ENCODE measurements at regions not wholly inside any gene's neighbourhood (a gene's known extent, or its start where the extent isn't known, plus 50 kb on each side); places are given as distances from the start of the nearest gene placed in this dataset.

- no peak for FAIRE-seq
Observed at GRCh38 chr13:71240911-71241310, 626.1 kb downstream of the DACH1 start.

More at GRCh38 chr13:71240911-71241310, 626.1 kb downstream of the DACH1 start:
- DNase-seq (ENCODE audit: low read depth, low spot score), result peak; percentile 68
- no peak overlapping the region for H3K4me3 ChIP-seq (replicated peaks in 1 of 3; ENCODE audit: insufficient read depth in 1 of 3, low read depth in 1 of 3, low read length in 3 of 3)
- intact Hi-C loops (cut with micrococcal nuclease) (loop anchor here (1.0 to 10.0 kb wide), 5 partner anchors 236 to 638 kb away; partner anchors contain the start of gene DACH1), dilution Hi-C loops (cut with MboI; ENCODE audit: extremely low pct_ligation_motif_present, low sequenced_read_pairs) (no loop called here)
- TF ChIP-seq FOS (IDR thresholded peaks at IDR 0.05; ENCODE audit: borderline replicate concordance, insufficient read depth, low read length) (no peak), POLR2AphosphoS5 (IDR thresholded peaks at IDR 0.05; ENCODE audit: insufficient read depth, low read depth, low read length) (no peak), EZH2 (IDR thresholded peaks at IDR 0.05; ENCODE audit: borderline replicate concordance, low read depth, low read length, severe bottlenecking) (no peak), POLR2A (IDR thresholded peaks at IDR 0.05; ENCODE audit: low read depth, low read length) (no peak), JUN (IDR thresholded peaks at IDR 0.05; ENCODE audit: borderline replicate concordance, insufficient read depth, insufficient read length, low read depth) (no peak), CTCF (IDR thresholded peaks at IDR 0.05; ENCODE audit: extremely low read depth in 1 of 2, insufficient read depth in 1 of 2, low read depth in 1 of 2, low read length in 2 of 2) (peak; percentile 36 to 56), GATA2 (IDR thresholded peaks at IDR 0.05; ENCODE audit: insufficient read depth, insufficient read length, low read depth, low read length) (no peak)
- no TSS peak for BruUV-seq (replicated peaks)
- no peaks in the 10 kb centered on the region for H3K79me2 ChIP-seq (ENCODE audit: control insufficient read depth, insufficient read depth, low read length)
- CTCF ChIA-PET, result interaction anchor here (0.7 to 4.3 kb wide), 14 partner anchors 11 to 1402 kb away, joined by 3 to 71 read pairs (median 4); no protein-coding TSS in a partner anchor
- no peaks in the 10 kb centered on the region for H3K9me3 ChIP-seq (replicated peaks; ENCODE audit: control insufficient read depth, insufficient read depth, low read length)
- H3K4me1 ChIP-seq (ENCODE audit: control insufficient read depth, extremely low read depth, insufficient read depth, low read length), result peaks cover 14% of the 10 kb centered on the region
- H2AFZ ChIP-seq (ENCODE audit: low read depth, low read length), result no peak overlapping the region
- no peaks in the 10 kb centered on the region for H3K36me3 ChIP-seq (ENCODE audit: control insufficient read depth in 2 of 2, extremely low read depth in 1 of 2, insufficient read depth in 2 of 2, low read length in 2 of 2)
- H3K9me1 ChIP-seq (replicated peaks; ENCODE audit: control insufficient read depth, extremely low read depth, insufficient read depth, low read length), result no peaks in the 10 kb centered on the region
- no peak overlapping the region for H3K27ac ChIP-seq (ENCODE audit: insufficient read depth, low read depth, low read length)
- H4K20me1 ChIP-seq (replicated peaks; ENCODE audit: control insufficient read depth, extremely low read depth, insufficient read depth, low read length), result no peaks in the 10 kb centered on the region
- H3K27me3 ChIP-seq (ENCODE audit: control insufficient read depth in 2 of 2, insufficient read depth in 2 of 2, low read length in 2 of 2), result no peaks in the 10 kb centered on the region
- POLR2A ChIA-PET, result no interaction called here
- no peak overlapping the region for H3K9ac ChIP-seq (replicated peaks; ENCODE audit: extremely low read depth, insufficient read depth, low read length)
- no peak overlapping the region for H3K4me2 ChIP-seq (ENCODE audit: insufficient read depth, low read length)
